ENCODE measurements at regions not wholly inside any gene's neighbourhood (a gene's known extent, or its start where the extent isn't known, plus 50 kb on each side); places are given as distances from the start of the nearest gene placed in this dataset.
"Not testable (repeated sequence)": the region's sequence is repeated elsewhere in the genome, so short reads cannot be mapped to it uniquely, and the experiment has no call there.

DNA sequence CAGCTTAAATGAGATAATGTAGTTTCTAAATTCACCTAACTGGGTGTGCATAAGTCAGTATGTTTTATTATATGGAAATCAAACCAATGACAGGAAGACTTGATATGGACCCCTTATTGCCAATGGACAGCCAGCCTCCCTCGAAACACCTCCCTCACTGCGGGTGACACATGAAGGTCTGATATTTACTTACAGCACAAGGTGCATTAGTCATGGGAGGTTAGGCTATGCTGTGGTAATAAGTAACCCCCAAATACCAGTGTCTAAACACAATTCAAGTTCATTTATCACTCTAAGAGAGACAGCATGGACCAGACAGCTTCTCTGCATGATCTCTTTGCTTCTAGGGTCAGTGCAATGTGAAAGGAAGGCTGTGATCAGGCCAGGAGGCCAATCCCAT lies 126.0 kb upstream of the KCNJ6 start:
- no peak for DNase-seq

GRCh38 chr21:38048167-38048566 lies 131.9 kb upstream of the KCNJ6 start:
- DNase-seq = no peak

GRCh38 chr21:38054334-38054733 lies 138.1 kb upstream of the KCNJ6 start:
- DNase-seq = no peak

GRCh38 chr21:38056481-38056880 lies 140.2 kb upstream of the KCNJ6 start:
- DNase-seq = no peak

- no peak for DNase-seq
These were observed 141.4 kb upstream of the KCNJ6 start for GRCh38 chr21:38057626-38058025.

GRCh38 chr21:38060533-38060932 lies 144.3 kb upstream of the KCNJ6 start:
- no peak for DNase-seq

- no peak for DNase-seq
These were observed 151.0 kb upstream of the KCNJ6 start for GRCh38 chr21:38067086-38067739.

GRCh38 chr21:38072489-38072888 lies 156.2 kb upstream of the KCNJ6 start:
- no peak for DNase-seq

GRCh38 chr21:38075833-38076587 lies 159.8 kb upstream of the KCNJ6 start:
- no peak for DNase-seq

DNA sequence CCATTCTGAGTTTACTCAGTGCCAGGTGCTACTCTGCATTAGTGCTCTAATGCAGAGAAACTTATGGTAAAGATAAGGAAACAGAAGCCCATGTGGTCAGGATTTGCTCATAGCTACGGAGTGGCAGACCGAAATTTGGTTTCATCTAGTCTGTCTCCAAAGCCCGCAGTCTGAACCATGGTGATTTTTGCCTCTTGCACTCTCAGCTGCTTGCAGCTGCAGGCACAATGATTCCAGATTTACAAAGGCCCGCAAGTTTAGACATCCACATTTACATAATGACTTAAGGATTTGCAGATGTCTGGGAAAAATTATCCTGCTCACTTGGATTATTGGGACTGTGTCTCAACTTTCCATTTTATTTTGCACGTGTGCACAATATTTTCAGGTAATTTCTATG lies 161.3 kb upstream of the KCNJ6 start:
- DNase-seq = no peak

- DNase-seq = no peak
These were observed 164.6 kb upstream of the KCNJ6 start for GRCh38 chr21:38080888-38081287.

- DNase-seq = peak; percentile 80
These were observed 165.5 kb upstream of the KCNJ6 start for GRCh38 chr21:38081708-38082107.

- peak; percentile 42 for DNase-seq
These were observed 166.8 kb upstream of the KCNJ6 start for GRCh38 chr21:38082936-38083485.

DNA sequence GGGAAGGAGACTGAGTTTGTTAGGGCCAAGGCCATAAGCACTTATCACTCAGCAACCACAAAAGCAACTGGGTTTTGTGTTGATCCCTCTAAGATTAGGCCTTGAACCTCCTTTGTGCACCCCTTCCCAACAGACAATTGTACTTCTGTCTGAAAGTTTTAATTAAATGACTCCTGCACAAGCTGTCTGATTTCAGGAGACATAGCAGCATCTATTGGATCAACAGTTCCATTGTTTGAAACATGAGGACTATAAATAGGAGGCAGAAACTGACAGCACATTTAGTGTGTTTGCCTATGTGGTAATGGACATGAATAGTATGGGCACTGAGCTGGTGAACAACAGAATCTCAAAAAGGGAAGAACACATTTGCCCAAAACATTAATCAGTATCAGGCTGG lies 167.3 kb upstream of the KCNJ6 start:
- DNase-seq = no peak

DNA sequence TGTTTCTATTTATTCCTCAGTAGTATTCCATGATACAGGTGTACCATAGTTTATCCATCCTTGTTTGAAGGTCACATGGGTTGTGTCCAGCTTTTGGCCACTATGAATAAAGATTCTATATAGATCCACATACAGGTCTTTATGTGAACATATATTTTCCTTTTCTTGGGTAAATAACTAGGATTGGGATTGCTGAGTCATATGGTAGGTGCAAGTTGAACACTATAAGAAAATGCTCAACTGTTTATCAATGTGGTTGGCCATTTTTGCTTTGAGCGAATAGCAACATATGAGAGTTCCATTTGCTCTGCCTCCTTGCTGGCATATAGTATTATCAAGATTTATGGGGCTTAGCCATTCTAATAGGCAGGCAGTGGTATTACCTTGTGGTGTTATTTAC lies 170.2 kb upstream of the KCNJ15 start:
- DNase-seq = no peak

GRCh38 chr21:38088916-38089762 lies 167.7 kb upstream of the KCNJ15 start:
- no peak for DNase-seq

DNA sequence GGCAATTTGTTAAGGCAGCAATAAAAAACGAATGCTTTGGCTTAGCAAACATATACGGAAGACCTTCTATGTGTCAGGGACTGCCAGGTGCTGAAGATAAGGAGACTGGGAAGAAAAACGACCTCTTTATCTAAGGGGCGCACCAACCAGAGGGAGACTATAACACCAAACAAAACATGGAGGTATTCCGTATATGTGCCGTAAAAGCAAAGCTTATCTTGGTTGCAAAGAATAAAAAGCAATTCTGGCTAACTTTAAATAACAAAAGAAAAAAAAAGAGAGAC lies 167.1 kb upstream of the KCNJ15 start:
- no peak for DNase-seq

GRCh38 chr21:38091061-38091460 lies 165.7 kb upstream of the KCNJ15 start:
- DNase-seq = not testable (repeated sequence)

GRCh38 chr21:38092051-38092450 lies 164.7 kb upstream of the KCNJ15 start:
- DNase-seq = no peak

GRCh38 chr21:38095220-38095619 lies 161.6 kb upstream of the KCNJ15 start:
- no peak for DNase-seq

GRCh38 chr21:38097789-38098188 lies 159.0 kb upstream of the KCNJ15 start:
- DNase-seq = no peak

- DNase-seq = no peak
These were observed 144.5 kb upstream of the KCNJ15 start for GRCh38 chr21:38112219-38112789.

GRCh38 chr21:38114717-38115333 lies 142.0 kb upstream of the KCNJ15 start:
- DNase-seq = no peak
